CD4-positive, alpha-beta T cell treated with Interferon gamma for 1 hour (primary cell): ENCODE measurements at regions not wholly inside any gene's neighbourhood (a gene's known extent, or its start where the extent isn't known, plus 50 kb on each side); places are given as distances from the start of the nearest gene placed in this dataset.
"Not testable (repeated sequence)": the region's sequence is repeated elsewhere in the genome, so short reads cannot be mapped to it uniquely, and the experiment has no call there.

Experiments used
- DNase-seq: peaks from one replicate; pipeline ENCODE4 v3.0.0-alpha.2; 2020

- DNase-seq = no peak
Observed at GRCh38 chr15:81937189-81937588, 108.6 kb downstream of the MEX3B start.

- no peak for DNase-seq
Observed at GRCh38 chr15:81930582-81931369, 115.0 kb downstream of the MEX3B start.

GRCh38 chr15:81929557-81929956 is 116.3 kb downstream of the MEX3B start:
- DNase-seq = no peak

- no peak for DNase-seq
Observed at GRCh38 chr15:81926981-81927380, 118.8 kb downstream of the MEX3B start.

DNA sequence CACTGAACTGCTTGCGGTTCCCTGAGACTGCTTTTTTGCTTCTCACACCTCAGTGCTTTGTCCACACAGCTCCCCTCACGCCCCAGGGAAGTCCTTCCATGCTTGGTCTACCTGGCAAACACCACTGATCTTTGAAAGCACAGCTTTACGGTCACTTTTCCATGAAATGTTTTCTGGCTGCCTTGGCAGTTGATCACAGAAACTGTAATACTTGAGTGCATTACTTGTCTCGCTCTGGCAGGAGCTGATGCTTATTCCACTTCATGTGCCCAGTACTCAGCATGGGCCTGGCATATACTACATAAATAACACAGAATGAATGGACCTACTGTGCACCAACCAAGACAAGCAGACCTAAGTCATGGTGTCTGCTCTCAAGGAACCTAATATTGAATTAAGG is 121.1 kb downstream of the MEX3B start:
- no peak for DNase-seq

DNA sequence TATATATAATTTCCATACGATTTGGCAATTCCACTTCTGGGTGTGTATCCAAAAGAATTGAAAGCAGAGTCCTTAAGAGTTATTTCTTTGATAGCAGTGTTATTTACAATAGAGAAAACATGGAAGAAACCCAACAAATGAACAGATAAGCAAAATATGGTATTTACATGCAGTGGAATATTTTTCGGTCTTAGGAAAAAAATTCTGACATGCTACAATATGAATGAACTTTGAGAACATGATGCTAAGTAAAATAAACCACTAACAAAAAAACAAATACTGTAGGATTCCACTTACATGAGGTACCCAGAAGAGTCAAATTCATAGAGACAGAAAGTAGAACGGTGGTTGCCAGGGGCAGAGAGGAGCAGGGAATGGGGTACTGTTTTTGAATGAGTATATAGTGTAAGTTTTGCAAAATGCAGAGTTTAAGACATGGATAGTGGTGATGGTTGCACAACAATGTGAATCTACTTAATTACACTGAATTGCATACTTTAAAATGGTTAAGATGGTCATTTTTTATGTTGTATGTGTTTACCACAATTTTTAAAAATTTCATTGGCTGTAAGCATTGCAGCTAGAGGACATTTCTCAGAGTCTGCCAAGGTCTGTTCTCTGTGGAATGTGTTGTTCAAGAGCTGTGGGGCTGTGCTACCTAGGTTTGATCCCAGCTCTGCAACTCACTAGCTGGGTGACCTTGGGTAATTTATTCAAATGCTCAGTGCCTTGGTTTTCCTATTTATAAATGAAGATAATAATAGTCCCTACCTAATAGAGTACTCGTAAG is 122.1 kb downstream of the MEX3B start:
- DNase-seq = no peak

DNA sequence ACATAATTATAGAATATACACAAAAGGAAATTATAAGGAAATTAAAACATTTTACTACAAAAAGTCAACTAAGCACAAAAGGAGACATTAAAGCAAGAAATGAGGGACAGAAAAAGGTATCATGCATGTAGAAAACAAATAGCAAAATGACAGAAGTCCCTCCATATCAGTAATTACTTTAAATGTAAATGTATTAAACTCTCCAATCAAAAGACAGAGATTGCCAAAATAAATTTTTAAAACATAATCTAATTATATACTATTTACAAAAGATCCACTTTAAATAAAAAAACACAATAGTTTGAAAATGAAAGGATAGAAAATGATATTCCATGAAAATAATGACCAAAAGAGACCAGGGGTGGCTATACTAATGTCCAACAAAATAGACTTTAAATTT is 123.7 kb downstream of the MEX3B start:
- DNase-seq = no peak

DNA sequence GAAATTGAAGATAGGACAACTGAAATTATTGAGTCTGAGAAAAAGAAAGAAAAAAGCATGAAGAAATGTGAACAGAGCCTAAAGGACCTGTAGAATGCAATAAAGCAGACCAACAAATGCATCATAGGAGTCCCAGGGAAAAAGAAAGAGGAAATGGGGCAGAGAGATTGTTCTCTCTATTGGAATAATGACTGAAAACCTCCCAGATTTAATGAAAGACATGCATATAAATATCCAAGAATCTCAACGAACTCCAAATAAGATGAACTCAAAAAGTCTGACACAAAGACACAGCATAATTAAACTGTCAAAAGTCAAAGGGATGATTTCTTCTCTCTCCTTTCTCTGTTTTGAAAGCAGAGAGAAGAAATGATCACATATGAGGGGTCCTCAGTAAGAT is 124.7 kb downstream of the MEX3B start:
- DNase-seq = no peak

DNA sequence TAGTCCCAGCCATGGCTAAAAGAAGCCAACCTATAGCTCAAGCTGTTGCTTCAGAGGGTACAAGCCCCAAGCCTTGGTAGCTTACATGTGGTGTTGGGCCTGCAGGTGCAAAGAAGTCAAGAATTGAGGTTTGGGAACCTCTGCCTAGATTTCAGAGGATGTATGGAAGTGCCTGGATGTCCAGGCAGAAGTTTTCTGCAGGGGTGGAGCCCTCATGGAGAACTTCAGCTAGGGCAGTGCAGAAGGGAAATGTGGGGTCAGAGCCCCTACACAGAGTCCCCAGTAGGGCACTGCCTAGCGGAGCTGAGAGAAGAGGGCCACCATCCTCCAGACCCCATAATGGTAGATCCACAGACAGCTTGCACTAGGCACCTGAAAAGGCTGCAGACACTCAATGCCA is 127.1 kb downstream of the MEX3B start:
- not testable (repeated sequence) for DNase-seq

GRCh38 chr15:81916451-81916850 is 129.4 kb downstream of the MEX3B start:
- no peak for DNase-seq

DNA sequence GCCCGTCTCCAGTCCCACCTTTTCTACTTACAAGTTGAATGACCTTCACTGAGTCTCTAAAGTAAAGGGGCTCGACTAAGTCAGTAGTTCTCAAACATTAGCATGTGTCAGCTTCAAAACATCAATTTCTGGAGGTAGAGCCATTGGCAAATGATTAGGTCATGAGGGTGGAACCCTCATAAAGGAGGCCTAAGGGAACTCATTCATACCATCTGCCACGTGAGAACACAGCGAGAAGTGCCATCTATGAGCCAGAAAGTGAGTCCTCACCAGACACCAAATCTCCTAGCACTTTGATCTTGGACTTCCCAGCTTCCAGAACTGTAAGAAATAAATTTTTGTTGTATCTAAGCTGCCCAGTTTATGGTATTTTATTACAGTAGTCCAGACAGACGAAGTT is 129.8 kb downstream of the MEX3B start:
- DNase-seq = no peak

GRCh38 chr15:81914734-81915256 is 131.0 kb downstream of the MEX3B start:
- no peak for DNase-seq

GRCh38 chr15:81914333-81914732 is 131.5 kb downstream of the MEX3B start:
- no peak for DNase-seq

- DNase-seq = no peak
Observed at GRCh38 chr15:81911022-81911971, 134.5 kb downstream of the MEX3B start.

GRCh38 chr15:81910355-81911021 is 135.3 kb downstream of the MEX3B start:
- no peak for DNase-seq

DNA sequence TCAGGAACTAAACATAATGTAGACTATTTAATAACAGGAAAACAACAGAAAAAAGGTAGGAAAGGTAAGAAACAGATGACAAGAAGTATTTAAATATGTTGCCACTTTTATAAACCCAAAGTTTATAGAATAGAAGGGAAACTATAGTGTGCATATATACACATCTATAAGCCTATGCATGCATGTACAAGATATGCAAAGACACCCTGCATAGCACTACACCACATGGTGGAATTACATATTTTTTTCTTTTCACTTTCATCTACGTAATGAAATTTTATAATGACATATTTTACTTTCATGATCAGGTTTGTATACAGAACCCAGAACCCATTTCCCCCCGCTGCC is 136.8 kb downstream of the MEX3B start:
- no peak for DNase-seq

DNA sequence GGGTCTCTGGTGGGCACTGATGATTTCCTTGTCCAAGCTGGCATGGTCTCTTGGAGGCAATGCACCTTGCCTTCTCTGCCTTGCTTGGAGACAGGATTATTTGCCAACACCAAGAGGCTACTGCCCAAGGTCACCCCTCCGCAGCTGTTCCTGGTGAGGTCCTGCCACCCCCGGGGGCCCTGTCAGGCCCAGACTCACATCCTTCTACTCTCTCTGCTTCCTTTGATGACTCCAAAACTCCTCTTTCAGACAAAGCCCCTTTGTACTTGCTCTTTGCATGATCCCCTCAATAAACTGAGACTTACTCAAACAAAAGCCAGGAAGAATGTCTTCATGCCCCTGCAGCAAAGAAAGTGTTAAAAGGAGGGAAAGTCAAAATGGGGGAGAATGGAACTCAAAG is 137.7 kb downstream of the MEX3B start:
- DNase-seq = no peak

DNA sequence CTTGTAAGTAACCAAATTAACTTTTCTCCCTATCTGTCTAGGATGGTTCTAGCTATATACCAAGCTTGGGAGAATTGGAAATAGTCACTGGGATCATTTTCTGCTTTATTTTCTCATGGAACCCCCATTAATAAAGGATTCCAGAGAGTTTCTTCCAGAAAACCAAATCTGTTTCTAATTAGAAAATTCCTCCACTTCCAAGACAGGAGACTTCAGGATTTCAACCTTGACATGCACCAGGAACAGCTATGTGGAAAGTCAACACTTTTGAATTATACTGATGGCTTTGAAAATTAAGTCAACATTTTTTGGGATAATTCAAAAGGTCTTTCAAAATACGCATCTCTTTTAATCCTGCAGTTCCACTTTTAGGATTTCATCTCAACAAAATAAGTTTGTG is 138.3 kb downstream of the MEX3B start:
- no peak for DNase-seq

DNA sequence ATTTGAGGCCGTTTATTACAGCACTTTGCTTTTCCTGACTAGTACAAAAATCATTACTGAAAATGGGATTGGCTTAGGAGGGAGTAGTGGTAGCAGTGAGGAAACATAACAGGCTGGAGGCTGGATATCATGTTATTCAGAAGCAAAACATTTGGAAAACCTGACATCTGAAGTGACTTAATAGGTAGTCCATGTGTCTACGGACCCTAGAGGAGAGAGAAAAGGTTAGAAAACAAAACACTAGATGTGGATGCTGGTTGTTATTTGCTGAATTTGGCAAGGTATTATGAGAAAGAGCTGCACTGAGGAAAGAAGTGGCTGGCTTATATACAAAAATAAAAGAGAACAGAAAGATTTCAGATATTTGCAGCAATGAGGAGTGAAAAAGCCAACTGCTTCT is 139.9 kb downstream of the MEX3B start:
- no peak for DNase-seq

DNA sequence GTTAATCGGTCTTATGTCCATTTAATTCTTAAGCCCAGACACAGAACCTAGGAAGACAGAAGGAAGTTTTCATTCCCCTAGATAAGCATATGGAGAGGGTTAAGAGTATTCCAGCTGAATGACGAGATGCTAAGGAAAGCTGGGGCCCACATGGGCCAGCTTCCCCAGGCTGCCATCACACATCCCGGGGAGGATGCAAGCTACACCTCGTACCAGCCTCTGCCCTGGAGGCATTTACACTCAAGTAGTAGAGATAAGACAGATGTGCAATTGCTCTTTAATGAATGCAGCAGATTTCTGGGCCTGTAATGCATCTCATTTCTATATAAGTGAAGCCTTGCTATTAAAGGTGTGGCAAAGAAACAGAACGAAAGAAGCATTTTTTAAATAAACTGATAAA is 144.5 kb downstream of the MEX3B start:
- DNase-seq = no peak

DNA sequence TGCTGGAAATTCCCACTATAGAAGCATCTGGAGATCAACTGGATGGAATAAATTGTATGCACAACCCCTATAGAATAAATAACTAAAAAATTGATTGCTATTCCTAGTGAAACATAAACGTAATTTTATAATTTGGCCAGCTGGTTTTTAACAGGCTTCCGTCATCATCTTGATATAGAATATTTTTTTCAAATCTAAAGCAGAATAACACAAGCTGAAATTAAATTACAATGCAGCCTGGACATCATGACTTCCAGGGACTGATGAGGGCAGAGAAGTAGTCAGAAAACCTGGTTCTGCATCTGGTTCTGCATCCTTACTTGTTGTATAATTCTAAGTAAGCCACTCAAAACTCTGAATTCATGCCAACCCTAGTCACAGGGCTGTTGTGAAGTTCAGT is 146.1 kb downstream of the MEX3B start:
- DNase-seq = no peak

- DNase-seq = no peak
Observed at GRCh38 chr15:81899024-81899423, 146.8 kb downstream of the MEX3B start.
